GM23338 (cell line): ENCODE measurements at regions not wholly inside any gene's neighbourhood (a gene's known extent, or its start where the extent isn't known, plus 50 kb on each side); places are given as distances from the start of the nearest gene placed in this dataset.

ENCODE experiments used
- ATAC-seq: fragments of 200-7000 bp; cut with Tn5 transposase; 3 replicates; pipeline ENCODE4 v1.9.1; 2020
- DNase-seq: peaks from one replicate; pipeline ENCODE4 v3.0.0-alpha.2; 2015; ENCODE audit warnings: low spot score
- H2AFZ ChIP-seq: fragments of 200-600 bp; sonication (generic); 2 replicates; pipeline ENCODE4 v1.8.0; 2016; ENCODE audit warnings: antibody characterized with exemption, mild to moderate bottlenecking, moderate library complexity
- H3F3A ChIP-seq: fragments of 200-600 bp; sonication (generic); replicated peaks from 2 replicates; pipeline ENCODE4 v1.8.0; 2017; ENCODE audit warnings: antibody characterized with exemption, mixed run types, low read depth
- H3K27ac ChIP-seq: fragments of 200-600 bp; sonication (generic); 2 replicates; pipeline ENCODE4 v1.6.1; 2016; ENCODE audit warnings: low read depth
- H3K27me3 ChIP-seq: fragments of 200-600 bp; sonication (generic); 2 replicates; pipeline ENCODE4 v1.8.0; 2016; ENCODE audit warnings: mild to moderate bottlenecking, mixed run types, moderate library complexity; ENCODE audit not compliant: insufficient read depth
- H3K36me3 ChIP-seq: fragments of 200-600 bp; sonication (generic); 2 replicates; pipeline ENCODE4 v1.8.0; 2016; ENCODE audit warnings: mild to moderate bottlenecking; ENCODE audit not compliant: insufficient read depth
- H3K4me1 ChIP-seq: fragments of 200-600 bp; sonication (generic); 2 replicates; pipeline ENCODE4 v1.8.0; 2016; ENCODE audit warnings: mild to moderate bottlenecking, moderate library complexity; ENCODE audit not compliant: insufficient read depth
- H3K4me2 ChIP-seq: fragments of 200-600 bp; sonication (generic); 2 replicates; pipeline ENCODE4 v1.7.1; 2017; ENCODE audit warnings: mixed run types
- H3K4me3 ChIP-seq: fragments of 200-600 bp; sonication (generic); 2 replicates; pipeline ENCODE4 v1.6.1; 2016; ENCODE audit warnings: mixed run types
- H3K79me2 ChIP-seq: fragments of 200-600 bp; sonication (generic); replicated peaks from 2 replicates; pipeline ENCODE4 v1.8.0; 2017; ENCODE audit warnings: mild to moderate bottlenecking; ENCODE audit not compliant: insufficient read depth
- H3K9me2 ChIP-seq: fragments of 200-600 bp; sonication (generic); 2 replicates; pipeline ENCODE4 v1.8.0; 2017; ENCODE audit not compliant: insufficient read depth
- H4K20me1 ChIP-seq: fragments of 200-600 bp; sonication (generic); replicated peaks from 2 replicates; pipeline ENCODE4 v1.8.0; 2017; ENCODE audit warnings: mild to moderate bottlenecking; ENCODE audit not compliant: insufficient read depth
- H3K27ac Mint-ChIP-seq: 2 replicates; pipeline ENCODE4 v1.8.0; 2020; ENCODE audit warnings: inconsistent platforms, mild to moderate bottlenecking, moderate library complexity, mixed read lengths
- H3K27me3 Mint-ChIP-seq: 3 replicates; pipeline ENCODE4 v1.8.0; 2022; ENCODE audit warnings: low read depth, mild to moderate bottlenecking, moderate library complexity, mixed read lengths, inconsistent platforms; ENCODE audit not compliant: insufficient read depth, poor library complexity
- H3K36me3 Mint-ChIP-seq: 3 replicates; pipeline ENCODE4 v1.8.0; 2021; ENCODE audit warnings: low read depth, mild to moderate bottlenecking, inconsistent platforms, moderate library complexity, mixed read lengths
- H3K4me1 Mint-ChIP-seq: 3 replicates; pipeline ENCODE4 v1.8.0; 2020; ENCODE audit warnings: mild to moderate bottlenecking, inconsistent platforms, mixed read lengths
- H3K4me3 Mint-ChIP-seq: 3 replicates; pipeline ENCODE4 v1.8.0; 2021; ENCODE audit warnings: moderate library complexity, mild to moderate bottlenecking, inconsistent platforms, mixed read lengths
- H3K9me3 Mint-ChIP-seq: 3 replicates; pipeline ENCODE4 v1.8.0; 2020; ENCODE audit warnings: moderate library complexity, mild to moderate bottlenecking, inconsistent platforms, mixed read lengths
- CREB1 ChIP-seq: fragments of 250-450 bp; sonication (Bioruptor Pico); IDR thresholded peaks from 2 replicates; pipeline ENCODE4 v1.5.0; 2020; ENCODE audit warnings: low read depth, mild to moderate bottlenecking, moderate library complexity
- ETS1 ChIP-seq: IDR thresholded peaks from 2 replicates; pipeline ENCODE4 v1.6.1; 2016; ENCODE audit warnings: antibody characterized with exemption
- EZH2 ChIP-seq: fragments of 200-600 bp; sonication (generic); IDR thresholded peaks from one replicate; pipeline ENCODE4 v1.8.0; 2017; ENCODE audit warnings: antibody characterized with exemption, mild to moderate bottlenecking, low read depth; ENCODE audit not compliant: unreplicated experiment
- EZH2phosphoT487 ChIP-seq: fragments of 200-600 bp; sonication (generic); IDR thresholded peaks from one replicate; pipeline ENCODE4 v1.8.1; 2018; ENCODE audit warnings: antibody characterized with exemption; ENCODE audit not compliant: unreplicated experiment
- JUNB ChIP-seq: IDR thresholded peaks from one replicate; pipeline ENCODE4 v1.6.1; 2016; ENCODE audit warnings: antibody characterized with exemption; ENCODE audit not compliant: unreplicated experiment
- POLR2AphosphoS5 ChIP-seq: IDR thresholded peaks from 2 replicates; pipeline ENCODE4 v1.6.1; 2016; ENCODE audit warnings: antibody characterized with exemption, low read depth
- REST ChIP-seq: IDR thresholded peaks from one replicate; pipeline ENCODE4 v1.6.1; 2018; ENCODE audit warnings: antibody characterized with exemption; ENCODE audit not compliant: unreplicated experiment
- STAT1 ChIP-seq: IDR thresholded peaks from one replicate; pipeline ENCODE4 v1.6.1; 2016; ENCODE audit warnings: antibody characterized with exemption; ENCODE audit not compliant: unreplicated experiment
- ZNF114 ChIP-seq: fragments of 250-450 bp; sonication (Bioruptor Pico); IDR thresholded peaks from 2 replicates; pipeline ENCODE4 v1.5.0; 2020; ENCODE audit warnings: mild to moderate bottlenecking, moderate library complexity
- TF ChIP-seq, protein P1 (sequence below): fragments of 250-450 bp; sonication (Bioruptor Pico); IDR thresholded peaks from 2 replicates; pipeline ENCODE4 v1.5.0; 2020; ENCODE audit warnings: mild to moderate bottlenecking, moderate library complexity

GRCh38 chr2:100679211-100679610 is 116.4 kb downstream of the PDCL3 start:
- H3K27me3 ChIP-seq, result no peaks in the 10 kb centered on the region
- H3K27me3 Mint-ChIP-seq, result no peaks in the 10 kb centered on the region

More at GRCh38 chr2:100679211-100679610, 116.4 kb downstream of the PDCL3 start:
- Mint-ChIP-seq H3K4me3 (no peak overlapping the region), H3K9me3 (peaks cover 10% of the 10 kb centered on the region; the same call in 2 of the 3 replicates), H3K36me3 (no peaks in the 10 kb centered on the region; the same call in 2 of the 3 replicates), H3K27ac (no peak overlapping the region), H3K4me1 (no peaks in the 10 kb centered on the region)
- ATAC-seq, result no peak
- Histone ChIP-seq H3K4me3 (no peak overlapping the region), H3K79me2 (no peaks in the 10 kb centered on the region), H3K36me3 (no peaks in the 10 kb centered on the region), H4K20me1 (no peaks in the 10 kb centered on the region), H3K27ac (no peak overlapping the region), H3K9me2 (no peaks in the 10 kb centered on the region; the same call in 1 of the 2 replicates), H3F3A (no peaks in the 10 kb centered on the region), H2AFZ (no peak overlapping the region), H3K4me1 (no peaks in the 10 kb centered on the region), H3K4me2 (no peak overlapping the region)
- no peak for DNase-seq
- TF ChIP-seq, protein P1, sequence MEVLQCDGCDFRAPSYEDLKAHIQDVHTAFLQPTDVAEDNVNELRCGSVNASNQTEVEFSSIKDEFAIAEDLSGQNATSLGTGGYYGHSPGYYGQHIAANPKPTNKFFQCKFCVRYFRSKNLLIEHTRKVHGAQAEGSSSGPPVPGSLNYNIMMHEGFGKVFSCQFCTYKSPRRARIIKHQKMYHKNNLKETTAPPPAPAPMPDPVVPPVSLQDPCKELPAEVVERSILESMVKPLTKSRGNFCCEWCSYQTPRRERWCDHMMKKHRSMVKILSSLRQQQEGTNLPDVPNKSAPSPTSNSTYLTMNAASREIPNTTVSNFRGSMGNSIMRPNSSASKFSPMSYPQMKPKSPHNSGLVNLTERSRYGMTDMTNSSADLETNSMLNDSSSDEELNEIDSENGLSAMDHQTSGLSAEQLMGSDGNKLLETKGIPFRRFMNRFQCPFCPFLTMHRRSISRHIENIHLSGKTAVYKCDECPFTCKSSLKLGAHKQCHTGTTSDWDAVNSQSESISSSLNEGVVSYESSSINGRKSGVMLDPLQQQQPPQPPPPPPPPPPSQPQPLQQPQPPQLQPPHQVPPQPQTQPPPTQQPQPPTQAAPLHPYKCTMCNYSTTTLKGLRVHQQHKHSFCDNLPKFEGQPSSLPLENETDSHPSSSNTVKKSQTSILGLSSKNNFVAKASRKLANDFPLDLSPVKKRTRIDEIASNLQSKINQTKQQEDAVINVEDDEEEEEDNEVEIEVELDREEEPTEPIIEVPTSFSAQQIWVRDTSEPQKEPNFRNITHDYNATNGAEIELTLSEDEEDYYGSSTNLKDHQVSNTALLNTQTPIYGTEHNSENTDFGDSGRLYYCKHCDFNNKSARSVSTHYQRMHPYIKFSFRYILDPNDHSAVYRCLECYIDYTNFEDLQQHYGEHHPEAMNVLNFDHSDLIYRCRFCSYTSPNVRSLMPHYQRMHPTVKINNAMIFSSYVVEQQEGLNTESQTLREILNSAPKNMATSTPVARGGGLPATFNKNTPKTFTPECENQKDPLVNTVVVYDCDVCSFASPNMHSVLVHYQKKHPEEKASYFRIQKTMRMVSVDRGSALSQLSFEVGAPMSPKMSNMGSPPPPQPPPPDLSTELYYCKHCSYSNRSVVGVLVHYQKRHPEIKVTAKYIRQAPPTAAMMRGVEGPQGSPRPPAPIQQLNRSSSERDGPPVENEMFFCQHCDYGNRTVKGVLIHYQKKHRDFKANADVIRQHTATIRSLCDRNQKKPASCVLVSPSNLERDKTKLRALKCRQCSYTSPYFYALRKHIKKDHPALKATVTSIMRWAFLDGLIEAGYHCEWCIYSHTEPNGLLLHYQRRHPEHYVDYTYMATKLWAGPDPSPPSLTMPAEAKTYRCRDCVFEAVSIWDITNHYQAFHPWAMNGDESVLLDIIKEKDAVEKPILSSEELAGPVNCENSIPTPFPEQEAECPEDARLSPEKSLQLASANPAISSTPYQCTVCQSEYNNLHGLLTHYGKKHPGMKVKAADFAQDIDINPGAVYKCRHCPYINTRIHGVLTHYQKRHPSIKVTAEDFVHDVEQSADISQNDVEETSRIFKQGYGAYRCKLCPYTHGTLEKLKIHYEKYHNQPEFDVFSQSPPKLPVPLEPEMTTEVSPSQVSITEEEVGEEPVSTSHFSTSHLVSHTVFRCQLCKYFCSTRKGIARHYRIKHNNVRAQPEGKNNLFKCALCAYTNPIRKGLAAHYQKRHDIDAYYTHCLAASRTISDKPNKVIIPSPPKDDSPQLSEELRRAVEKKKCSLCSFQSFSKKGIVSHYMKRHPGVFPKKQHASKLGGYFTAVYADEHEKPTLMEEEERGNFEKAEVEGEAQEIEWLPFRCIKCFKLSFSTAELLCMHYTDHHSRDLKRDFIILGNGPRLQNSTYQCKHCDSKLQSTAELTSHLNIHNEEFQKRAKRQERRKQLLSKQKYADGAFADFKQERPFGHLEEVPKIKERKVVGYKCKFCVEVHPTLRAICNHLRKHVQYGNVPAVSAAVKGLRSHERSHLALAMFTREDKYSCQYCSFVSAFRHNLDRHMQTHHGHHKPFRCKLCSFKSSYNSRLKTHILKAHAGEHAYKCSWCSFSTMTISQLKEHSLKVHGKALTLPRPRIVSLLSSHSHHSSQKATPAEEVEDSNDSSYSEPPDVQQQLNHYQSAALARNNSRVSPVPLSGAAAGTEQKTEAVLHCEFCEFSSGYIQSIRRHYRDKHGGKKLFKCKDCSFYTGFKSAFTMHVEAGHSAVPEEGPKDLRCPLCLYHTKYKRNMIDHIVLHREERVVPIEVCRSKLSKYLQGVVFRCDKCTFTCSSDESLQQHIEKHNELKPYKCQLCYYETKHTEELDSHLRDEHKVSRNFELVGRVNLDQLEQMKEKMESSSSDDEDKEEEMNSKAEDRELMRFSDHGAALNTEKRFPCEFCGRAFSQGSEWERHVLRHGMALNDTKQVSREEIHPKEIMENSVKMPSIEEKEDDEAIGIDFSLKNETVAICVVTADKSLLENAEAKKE (CRISPR knock-in tag), result no peak
- TF ChIP-seq ZNF114 (CRISPR knock-in tag), result no peak
- TF ChIP-seq EZH2, result no peak
- no peak for TF ChIP-seq POLR2AphosphoS5
- no peak for TF ChIP-seq EZH2phosphoT487
- TF ChIP-seq ETS1, result no peak
- no peak for TF ChIP-seq REST
- no peak for TF ChIP-seq STAT1
- TF ChIP-seq JUNB, result no peak
- no peak for TF ChIP-seq CREB1 (CRISPR knock-in tag)
